ENCODE measurements at regions not wholly inside any gene's neighbourhood (a gene's known extent, or its start where the extent isn't known, plus 50 kb on each side); places are given as distances from the start of the nearest gene placed in this dataset.

DNA sequence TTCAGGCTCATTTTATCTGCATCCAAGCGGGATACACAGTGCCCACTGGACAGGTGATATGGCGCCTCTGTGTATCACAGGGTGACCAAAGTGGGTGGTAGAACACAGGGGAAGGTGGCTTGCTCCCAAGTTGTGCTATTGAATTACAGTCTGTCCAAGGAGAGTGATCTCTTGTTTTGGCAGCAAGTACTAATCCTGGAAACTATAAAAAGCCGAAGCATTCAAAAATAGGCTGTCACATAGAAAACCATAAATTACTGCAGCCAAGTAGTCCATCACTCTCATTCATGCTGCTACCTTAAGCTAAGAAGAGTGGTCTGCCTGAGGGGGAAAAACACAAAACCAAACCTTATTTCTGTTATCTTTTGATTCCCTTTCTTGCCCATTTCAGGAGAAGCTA lies 237.1 kb upstream of the POU3F3 start (continued):
- TF ChIP-seq, protein P1, sequence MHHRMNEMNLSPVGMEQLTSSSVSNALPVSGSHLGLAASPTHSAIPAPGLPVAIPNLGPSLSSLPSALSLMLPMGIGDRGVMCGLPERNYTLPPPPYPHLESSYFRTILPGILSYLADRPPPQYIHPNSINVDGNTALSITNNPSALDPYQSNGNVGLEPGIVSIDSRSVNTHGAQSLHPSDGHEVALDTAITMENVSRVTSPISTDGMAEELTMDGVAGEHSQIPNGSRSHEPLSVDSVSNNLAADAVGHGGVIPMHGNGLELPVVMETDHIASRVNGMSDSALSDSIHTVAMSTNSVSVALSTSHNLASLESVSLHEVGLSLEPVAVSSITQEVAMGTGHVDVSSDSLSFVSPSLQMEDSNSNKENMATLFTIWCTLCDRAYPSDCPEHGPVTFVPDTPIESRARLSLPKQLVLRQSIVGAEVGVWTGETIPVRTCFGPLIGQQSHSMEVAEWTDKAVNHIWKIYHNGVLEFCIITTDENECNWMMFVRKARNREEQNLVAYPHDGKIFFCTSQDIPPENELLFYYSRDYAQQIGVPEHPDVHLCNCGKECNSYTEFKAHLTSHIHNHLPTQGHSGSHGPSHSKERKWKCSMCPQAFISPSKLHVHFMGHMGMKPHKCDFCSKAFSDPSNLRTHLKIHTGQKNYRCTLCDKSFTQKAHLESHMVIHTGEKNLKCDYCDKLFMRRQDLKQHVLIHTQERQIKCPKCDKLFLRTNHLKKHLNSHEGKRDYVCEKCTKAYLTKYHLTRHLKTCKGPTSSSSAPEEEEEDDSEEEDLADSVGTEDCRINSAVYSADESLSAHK (CRISPR knock-in tag; IDR thresholded peaks at IDR 0.05; ENCODE audit: borderline replicate concordance): no peak

DNA sequence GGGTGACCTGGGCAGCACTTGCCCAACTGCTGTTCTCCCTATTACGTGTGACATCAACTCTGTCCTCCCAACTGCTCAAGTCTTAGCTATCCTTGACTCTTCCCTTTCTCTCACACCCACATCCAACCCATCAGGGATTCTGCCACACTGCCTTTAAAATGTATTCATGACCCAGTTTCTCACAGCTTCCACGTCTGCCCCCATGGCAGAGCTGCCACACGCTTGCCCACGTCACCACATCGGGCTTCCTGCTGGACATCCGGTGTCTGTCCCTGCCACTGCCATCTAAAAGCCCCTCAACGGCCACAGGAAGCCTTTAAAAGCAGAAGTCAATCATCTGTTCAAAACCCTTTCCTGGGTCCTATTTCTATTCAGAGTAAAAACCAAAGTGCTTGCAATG lies 233.1 kb upstream of the POU3F3 start:
- Histone ChIP-seq H2AFZ (ENCODE audit: low read length) (no peak overlapping the region), H3K9me3 (ENCODE audit: low read length) (no peaks in the 10 kb centered on the region), H3K27ac (ENCODE audit: extremely low read length, insufficient read depth, low read length) (no peak overlapping the region), H3K4me3 (replicated peaks in 1 of 3; ENCODE audit: insufficient read depth in 1 of 3, low read depth in 2 of 3, low read length in 3 of 3) (no peak overlapping the region), H3K27me3 (ENCODE audit: control insufficient read depth in 1 of 2, insufficient read depth in 2 of 2, low read length in 2 of 2) (0 out of 5 replicates have a peak, but pooled peaks cover 0 to 8% of the 10 kb centered on the region in 2 experiments), H3K36me3 (replicated peaks in 1 of 2; ENCODE audit: control insufficient read depth in 1 of 2, insufficient read depth in 2 of 2, low read length in 2 of 2) (no peaks in the 10 kb centered on the region), H3K4me2 (ENCODE audit: low read depth, low read length) (no peak overlapping the region), H3K9ac (ENCODE audit: insufficient read depth, low read depth, low read length) (no peak overlapping the region), H4K20me1 (ENCODE audit: insufficient read depth, low read length) (no peaks in the 10 kb centered on the region), H3K4me1 (ENCODE audit: insufficient read depth, low read length) (no peaks in the 10 kb centered on the region), H3K79me2 (ENCODE audit: insufficient read depth, low read length) (no peaks in the 10 kb centered on the region)
- ChIA-PET POLR2A (no interaction called here), CTCF (ENCODE audit: low intra/inter-chr PET ratio, low total read pairs) (no interaction called here)
- BruUV-seq (replicated peaks): no TSS peak
- TF ChIP-seq HNF4G (IDR thresholded peaks at IDR 0.05; ENCODE audit: borderline replicate concordance, low read depth, low read length): no peak
- no peak for TF ChIP-seq HNF4G (CRISPR knock-in tag; IDR thresholded peaks at IDR 0.05; ENCODE audit: borderline replicate concordance, low read depth)
- TF ChIP-seq CHCHD3 (CRISPR knock-in tag; IDR thresholded peaks at IDR 0.05): no peak
- TF ChIP-seq, protein P2, sequence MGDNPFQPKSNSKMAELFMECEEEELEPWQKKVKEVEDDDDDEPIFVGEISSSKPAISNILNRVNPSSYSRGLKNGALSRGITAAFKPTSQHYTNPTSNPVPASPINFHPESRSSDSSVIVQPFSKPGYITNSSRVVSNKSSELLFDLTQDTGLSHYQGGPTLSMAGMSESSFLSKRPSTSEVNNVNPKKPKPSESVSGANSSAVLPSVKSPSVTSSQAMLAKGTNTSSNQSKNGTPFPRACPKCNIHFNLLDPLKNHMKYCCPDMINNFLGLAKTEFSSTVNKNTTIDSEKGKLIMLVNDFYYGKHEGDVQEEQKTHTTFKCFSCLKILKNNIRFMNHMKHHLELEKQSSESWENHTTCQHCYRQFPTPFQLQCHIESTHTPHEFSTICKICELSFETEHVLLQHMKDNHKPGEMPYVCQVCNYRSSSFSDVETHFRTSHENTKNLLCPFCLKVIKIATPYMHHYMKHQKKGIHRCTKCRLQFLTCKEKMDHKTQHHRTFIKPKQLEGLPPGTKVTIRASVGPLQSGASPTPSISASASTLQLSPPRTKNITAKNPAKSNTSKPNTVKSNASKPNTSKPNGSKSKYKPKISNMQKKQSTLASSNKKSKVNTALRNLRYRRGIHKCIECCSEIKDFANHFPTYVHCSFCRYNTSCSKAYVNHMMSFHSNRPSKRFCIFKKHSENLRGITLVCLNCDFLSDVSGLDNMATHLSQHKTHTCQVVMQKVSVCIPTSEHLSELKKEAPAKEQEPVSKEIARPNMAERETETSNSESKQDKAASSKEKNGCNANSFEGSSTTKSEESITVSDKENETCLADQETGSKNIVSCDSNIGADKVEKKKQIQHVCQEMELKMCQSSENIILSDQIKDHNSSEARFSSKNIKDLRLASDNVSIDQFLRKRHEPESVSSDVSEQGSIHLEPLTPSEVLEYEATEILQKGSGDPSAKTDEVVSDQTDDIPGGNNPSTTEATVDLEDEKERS (CRISPR knock-in tag; IDR thresholded peaks at IDR 0.05): no peak
- TF ChIP-seq RBM22 (optimal IDR thresholded peaks at IDR 0.05; ENCODE audit: low read length): no peak
- TF ChIP-seq, protein P3, sequence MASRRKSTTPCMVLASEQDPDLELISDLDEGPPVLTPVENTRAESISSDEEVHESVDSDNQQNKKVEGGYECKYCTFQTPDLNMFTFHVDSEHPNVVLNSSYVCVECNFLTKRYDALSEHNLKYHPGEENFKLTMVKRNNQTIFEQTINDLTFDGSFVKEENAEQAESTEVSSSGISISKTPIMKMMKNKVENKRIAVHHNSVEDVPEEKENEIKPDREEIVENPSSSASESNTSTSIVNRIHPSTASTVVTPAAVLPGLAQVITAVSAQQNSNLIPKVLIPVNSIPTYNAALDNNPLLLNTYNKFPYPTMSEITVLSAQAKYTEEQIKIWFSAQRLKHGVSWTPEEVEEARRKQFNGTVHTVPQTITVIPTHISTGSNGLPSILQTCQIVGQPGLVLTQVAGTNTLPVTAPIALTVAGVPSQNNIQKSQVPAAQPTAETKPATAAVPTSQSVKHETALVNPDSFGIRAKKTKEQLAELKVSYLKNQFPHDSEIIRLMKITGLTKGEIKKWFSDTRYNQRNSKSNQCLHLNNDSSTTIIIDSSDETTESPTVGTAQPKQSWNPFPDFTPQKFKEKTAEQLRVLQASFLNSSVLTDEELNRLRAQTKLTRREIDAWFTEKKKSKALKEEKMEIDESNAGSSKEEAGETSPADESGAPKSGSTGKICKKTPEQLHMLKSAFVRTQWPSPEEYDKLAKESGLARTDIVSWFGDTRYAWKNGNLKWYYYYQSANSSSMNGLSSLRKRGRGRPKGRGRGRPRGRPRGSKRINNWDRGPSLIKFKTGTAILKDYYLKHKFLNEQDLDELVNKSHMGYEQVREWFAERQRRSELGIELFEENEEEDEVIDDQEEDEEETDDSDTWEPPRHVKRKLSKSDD (CRISPR knock-in tag; IDR thresholded peaks at IDR 0.05; ENCODE audit: low read depth): no peak
- TF ChIP-seq BORCS8-MEF2B (CRISPR knock-in tag; IDR thresholded peaks at IDR 0.05): no peak
- no peak for TF ChIP-seq ZNF607 (CRISPR knock-in tag; IDR thresholded peaks at IDR 0.05; ENCODE audit: borderline replicate concordance)
- TF ChIP-seq ISX (CRISPR knock-in tag; conservative IDR thresholded peaks at IDR 0.05): no peak
- FAIRE-seq (no peak), DNase-seq (ENCODE audit: low spot score) (no peak), ATAC-seq (no peak)
- 3% methylated on average over 7 of the region's 7 CpGs for WGBS (ENCODE audit: low lambda C conversion rate)
- intact Hi-C loops (cut with micrococcal nuclease; ENCODE audit: unreplicated experiment) (loop anchor here (5.0 kb wide), 1 partner anchor 804 kb away; no protein-coding TSS in a partner anchor), in situ Hi-C loops (cut with HindIII; ENCODE audit: extremely low pct_ligation_motif_present, low pct_unique_long_range_greater_than_20kb) (no loop called here)

Data from HepG2 (cell line).